Activated CD8-positive, alpha-beta T cell treated with anti-CD3 and anti-CD28 coated beads, Interleukin-2, amount 10 ng/mL, durations not matched to agents 7 days and 5 days (primary cell): ENCODE measurements at regions not wholly inside any gene's neighbourhood (a gene's known extent, or its start where the extent isn't known, plus 50 kb on each side); places are given as distances from the start of the nearest gene placed in this dataset.
"Not testable (repeated sequence)": the region's sequence is repeated elsewhere in the genome, so short reads cannot be mapped to it uniquely, and the experiment has no call there.

Experiments
- ATAC-seq: fragments of 150-1000 bp; cut with Tn5 transposase; one replicate; pipeline ENCODE4 v1.10.0; 2021; ENCODE audit warnings: moderate library complexity
- CTCF ChIA-PET: fragments of 350-600 bp; sonication (Branson Sonifier 250); formaldehyde crosslinking; loops from one replicate; lab custom pipeline; 2021; ENCODE audit warnings: antibody characterized with exemption; lab: Charles Lee
- POLR2A ChIA-PET: fragments of 350-600 bp; sonication (Branson Sonifier 250); formaldehyde crosslinking; loops from one replicate; lab custom pipeline; 2021; ENCODE audit warnings: antibody characterized with exemption; lab: Charles Lee
- DNase-seq: peaks from one replicate; pipeline ENCODE4 v3.0.0-alpha.2; 2020
- H3K27ac Mint-ChIP-seq: one replicate; pipeline ENCODE4 v1.8.0; 2021; ENCODE audit warnings: mild to moderate bottlenecking, mixed read lengths
- H3K27me3 Mint-ChIP-seq: one replicate; pipeline ENCODE4 v1.8.0; 2021; ENCODE audit warnings: low read depth, mixed read lengths
- H3K36me3 Mint-ChIP-seq: one replicate; pipeline ENCODE4 v1.8.0; 2021; ENCODE audit warnings: low read depth, mixed read lengths
- H3K4me1 Mint-ChIP-seq: one replicate; pipeline ENCODE4 v1.8.0; 2021; ENCODE audit warnings: low read depth, mixed read lengths
- H3K4me3 Mint-ChIP-seq: one replicate; pipeline ENCODE4 v1.8.0; 2021; ENCODE audit warnings: mild to moderate bottlenecking, mixed read lengths
- H3K9me3 Mint-ChIP-seq: one replicate; pipeline ENCODE4 v1.8.0; 2022; ENCODE audit warnings: mixed read lengths; ENCODE audit not compliant: insufficient read depth

GRCh38 chr3:101998256-101998926 is 149.1 kb downstream of the NFKBIZ start:
- Mint-ChIP-seq H3K27ac (no peak overlapping the region), H3K9me3 (no peaks in the 10 kb centered on the region), H3K36me3 (no peaks in the 10 kb centered on the region), H3K27me3 (no peaks in the 10 kb centered on the region), H3K4me3 (no peak overlapping the region), H3K4me1 (peaks cover 12% of the 10 kb centered on the region)
- DNase-seq (no peak), ATAC-seq (no peak)
- CTCF ChIA-PET = interaction anchor here (1.0 to 1.1 kb wide), 2 partner anchors 190 to 231 kb away, joined by 3 read pairs; no protein-coding TSS in a partner anchor
- POLR2A ChIA-PET = no interaction called here

GRCh38 chr3:101999177-101999779 is 150.0 kb downstream of the NFKBIZ start:
- Mint-ChIP-seq H3K4me1 (peaks cover 12% of the 10 kb centered on the region), H3K4me3 (no peak overlapping the region), H3K36me3 (no peaks in the 10 kb centered on the region), H3K27me3 (no peaks in the 10 kb centered on the region), H3K27ac (no peak overlapping the region), H3K9me3 (no peaks in the 10 kb centered on the region)
- no peak for ATAC-seq
- no peak for DNase-seq
- ChIA-PET POLR2A (no interaction called here), CTCF (interaction anchor here (1.1 kb wide), 1 partner anchor 191 kb away, joined by 3 read pairs; no protein-coding TSS in a partner anchor)

GRCh38 chr3:102000620-102001209 is 151.4 kb downstream of the NFKBIZ start:
- Mint-ChIP-seq H3K4me1 (peaks cover 6% of the 10 kb centered on the region), H3K27me3 (no peaks in the 10 kb centered on the region), H3K9me3 (no peaks in the 10 kb centered on the region), H3K4me3 (no peak overlapping the region), H3K27ac (no peak overlapping the region), H3K36me3 (no peaks in the 10 kb centered on the region)
- DNase-seq (no peak), ATAC-seq (no peak)
- CTCF ChIA-PET = no interaction called here
- POLR2A ChIA-PET = interaction anchor here (0.7 kb wide), 1 partner anchor 87 kb away, joined by 3 read pairs; no protein-coding TSS in a partner anchor

GRCh38 chr3:102002056-102002455 is 152.7 kb downstream of the NFKBIZ start:
- DNase-seq (no peak), ATAC-seq (no peak)
- Mint-ChIP-seq H3K4me1 (peaks cover 3% of the 10 kb centered on the region), H3K4me3 (no peak overlapping the region), H3K36me3 (no peaks in the 10 kb centered on the region), H3K27ac (no peak overlapping the region), H3K9me3 (no peaks in the 10 kb centered on the region), H3K27me3 (no peaks in the 10 kb centered on the region)
- CTCF ChIA-PET = interaction anchor here (1.2 kb wide), 1 partner anchor 223 kb away, joined by 4 read pairs; no protein-coding TSS in a partner anchor
- POLR2A ChIA-PET = no interaction called here

- H3K4me1 Mint-ChIP-seq = no peaks in the 10 kb centered on the region
- ATAC-seq = no peak
- H3K36me3 Mint-ChIP-seq = no peaks in the 10 kb centered on the region
- ChIA-PET POLR2A (no interaction called here), CTCF (interaction anchor here (0.5 to 1.5 kb wide), 3 partner anchors 10 to 858 kb away, joined by 3 to 5 read pairs (median 3); no protein-coding TSS in a partner anchor)
- H3K27ac Mint-ChIP-seq = no peak overlapping the region
- no peaks in the 10 kb centered on the region for H3K9me3 Mint-ChIP-seq
- no peaks in the 10 kb centered on the region for H3K27me3 Mint-ChIP-seq
- H3K4me3 Mint-ChIP-seq = no peak overlapping the region
- no peak for DNase-seq
These were observed 155.2 kb downstream of the NFKBIZ start for GRCh38 chr3:102004561-102004960.

- peaks cover under 1% of the 10 kb centered on the region for H3K36me3 Mint-ChIP-seq
- no peaks in the 10 kb centered on the region for H3K4me1 Mint-ChIP-seq
- POLR2A ChIA-PET = no interaction called here
- no peak overlapping the region for H3K27ac Mint-ChIP-seq
- no peaks in the 10 kb centered on the region for H3K27me3 Mint-ChIP-seq
- ATAC-seq (no peak), DNase-seq (no peak)
- CTCF ChIA-PET = interaction anchor here (1.3 to 1.5 kb wide), 2 partner anchors 11 to 12 kb away, joined by 3 to 5 read pairs; no protein-coding TSS in a partner anchor
- no peaks in the 10 kb centered on the region for H3K9me3 Mint-ChIP-seq
- no peak overlapping the region for H3K4me3 Mint-ChIP-seq
These were observed 156.2 kb downstream of the NFKBIZ start for GRCh38 chr3:102005551-102005950.

GRCh38 chr3:102006812-102007485 is 157.6 kb downstream of the NFKBIZ start:
- peaks cover 5% of the 10 kb centered on the region for H3K36me3 Mint-ChIP-seq
- DNase-seq = no peak
- no peaks in the 10 kb centered on the region for H3K9me3 Mint-ChIP-seq
- no peak overlapping the region for H3K4me3 Mint-ChIP-seq
- no peak for ATAC-seq
- H3K4me1 Mint-ChIP-seq = no peaks in the 10 kb centered on the region
- ChIA-PET CTCF (no interaction called here), POLR2A (no interaction called here)
- H3K27ac Mint-ChIP-seq = no peak overlapping the region
- H3K27me3 Mint-ChIP-seq = no peaks in the 10 kb centered on the region

GRCh38 chr3:102008436-102008835 is 159.1 kb downstream of the NFKBIZ start:
- H3K9me3 Mint-ChIP-seq, POLR2A ChIA-PET, DNase-seq, H3K27ac Mint-ChIP-seq, H3K27me3 Mint-ChIP-seq, H3K4me3 Mint-ChIP-seq, CTCF ChIA-PET, H3K4me1 Mint-ChIP-seq, H3K36me3 Mint-ChIP-seq, ATAC-seq: not testable (repeated sequence)

GRCh38 chr3:102016417-102016816 is 167.1 kb downstream of the NFKBIZ start:
- POLR2A ChIA-PET = no interaction called here
- no peak overlapping the region for H3K27ac Mint-ChIP-seq

GRCh38 chr3:102017784-102018183 is 168.5 kb downstream of the NFKBIZ start:
- DNase-seq (no peak), ATAC-seq (no peak)
- Mint-ChIP-seq H3K36me3 (no peaks in the 10 kb centered on the region), H3K9me3 (peaks cover 5% of the 10 kb centered on the region), H3K4me1 (peaks cover 4% of the 10 kb centered on the region), H3K27me3 (no peaks in the 10 kb centered on the region), H3K4me3 (no peak overlapping the region), H3K27ac (no peak overlapping the region)
- ChIA-PET POLR2A (no interaction called here), CTCF (interaction anchor here (0.7 to 1.8 kb wide), 4 partner anchors 12 to 215 kb away, joined by 3 to 5 read pairs (median 4); no protein-coding TSS in a partner anchor)

More at GRCh38 chr3:102016417-102016816, 167.1 kb downstream of the NFKBIZ start:
- Mint-ChIP-seq H3K9me3 (peaks cover 5% of the 10 kb centered on the region), H3K4me1 (peaks cover 4% of the 10 kb centered on the region), H3K4me3 (no peak overlapping the region), H3K27me3 (no peaks in the 10 kb centered on the region), H3K36me3 (no peaks in the 10 kb centered on the region)
- DNase-seq = no peak
- ATAC-seq = no peak
- CTCF ChIA-PET = interaction anchor here (1.3 kb wide), 1 partner anchor 209 kb away, joined by 3 read pairs; no protein-coding TSS in a partner anchor

- ChIA-PET POLR2A (no interaction called here), CTCF (interaction anchor here (0.7 to 1.8 kb wide), 3 partner anchors 13 to 216 kb away, joined by 3 to 5 read pairs (median 5); no protein-coding TSS in a partner anchor)
- DNase-seq = no peak
- Mint-ChIP-seq H3K9me3 (peaks cover 5% of the 10 kb centered on the region), H3K4me3 (no peak overlapping the region), H3K36me3 (no peaks in the 10 kb centered on the region), H3K4me1 (peaks cover 4% of the 10 kb centered on the region), H3K27me3 (no peaks in the 10 kb centered on the region), H3K27ac (no peak overlapping the region)
- ATAC-seq = no peak
These were observed 169.2 kb downstream of the NFKBIZ start for GRCh38 chr3:102018551-102018950.
